Prostate gland (tissue), 2 donors: ENCODE measurements at regions not wholly inside any gene's neighbourhood (a gene's known extent, or its start where the extent isn't known, plus 50 kb on each side); places are given as distances from the start of the nearest gene placed in this dataset.

ENCODE experiments used
- DNase-seq: peaks from one replicate; pipeline ENCODE4 v3.0.0-alpha.2; 2019; ENCODE audit warnings: low spot score
- H3K27ac ChIP-seq, 2 donors: fragments of 200-600 bp; sonication (generic); 2 replicates each; pipeline ENCODE4 v1.5.1; 2017 to 2019
- H3K27me3 ChIP-seq: fragments of 200-600 bp; sonication (generic); replicated peaks from 2 replicates; pipeline ENCODE4 v1.5.1; 2019; ENCODE audit not compliant: insufficient read depth
- H3K36me3 ChIP-seq, 2 donors: fragments of 200-600 bp; sonication (generic); 1 replicate in 1 of 2; 2 replicates in 1 of 2; pipeline versions ENCODE4 v1.5.1 to v1.8.1; 2017 to 2019
- H3K4me1 ChIP-seq: fragments of 200-600 bp; sonication (generic); replicated peaks from 2 replicates; pipeline ENCODE4 v1.5.1; 2019
- H3K4me3 ChIP-seq, 2 donors: fragments of 200-600 bp; sonication (generic); 2 replicates each; pipeline ENCODE4 v1.5.1; 2017 to 2019
- H3K9me3 ChIP-seq: fragments of 200-600 bp; sonication (generic); 2 replicates; pipeline ENCODE4 v1.5.1; 2017
- CTCF ChIP-seq, 4 experiments: fragments of 200-600 bp in 2 of 4; fragments of 450-650 bp in 2 of 4; sonication (generic) in 2 of 4; IDR thresholded peaks; 1 replicate in 3 of 4; 2 replicates in 1 of 4; pipeline ENCODE4 v1.5.1; 2016 to 2019; ENCODE audit warnings: antibody characterized with exemption in 4 of 4, mild to moderate bottlenecking in 2 of 4, moderate library complexity in 2 of 4
- POLR2A ChIP-seq: fragments of 450-650 bp; IDR thresholded peaks from one replicate; pipeline ENCODE4 v1.6.1; 2016; ENCODE audit warnings: antibody characterized with exemption, mild to moderate bottlenecking
- POLR2AphosphoS5 ChIP-seq: sonication (generic); formaldehyde crosslinking; IDR thresholded peaks from one replicate; pipeline ENCODE4 v1.6.1; 2017; ENCODE audit warnings: antibody characterized with exemption
- WGBS: methylation state at CpG from one replicate; pipeline ENCODE4 v1.1.5; 2018; 5-methylcytosine and 5-hydroxymethylcytosine counted together
- intact Hi-C: fragments of 100-400 bp; cut with DNase I; formaldehyde crosslinking; loops from one replicate; pipeline ENCODE4 v1.14.2; 2022

GRCh38 chr5:69019668-69020375 is 74.0 kb upstream of the SLC30A5 start:
- intact Hi-C loops = no loop called here
- WGBS = 75% methylated on average over 6 of the region's 6 CpGs

DNA sequence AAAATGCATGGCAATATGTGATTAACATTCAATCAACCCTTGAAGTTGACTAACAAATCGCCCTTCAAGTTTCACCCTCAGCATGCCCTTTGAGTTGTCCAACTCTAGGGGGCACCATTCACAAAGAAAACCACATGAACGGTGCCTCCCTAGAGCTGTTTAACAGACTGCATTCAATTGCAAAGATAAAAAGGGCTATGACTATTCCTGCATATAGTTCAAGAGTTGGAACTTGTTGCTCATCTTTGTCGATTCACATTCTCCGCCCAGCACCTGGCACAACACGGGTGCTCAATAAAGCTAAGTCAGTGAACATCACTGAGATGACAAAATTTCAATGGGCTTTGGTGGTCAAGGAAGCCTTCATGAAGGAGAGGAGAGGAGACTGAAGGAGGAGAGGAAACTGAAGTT is 69.6 kb upstream of the SLC30A5 start:
- Histone ChIP-seq H3K27ac (no peak overlapping the region), H3K4me3 (no peak overlapping the region), H3K4me1 (no peaks in the 10 kb centered on the region), H3K27me3 (no peaks in the 10 kb centered on the region), H3K36me3 (no peaks in the 10 kb centered on the region), H3K9me3 (no peaks in the 10 kb centered on the region)
- 69% methylated on average over 5 of the region's 5 CpGs for WGBS
- DNase-seq = no peak
- no peak for TF ChIP-seq POLR2AphosphoS5
- no peak for TF ChIP-seq POLR2A
- TF ChIP-seq CTCF (IDR thresholded peaks at IDR 0.05) = peak in 3 of 4 experiments; percentile 16 to 34 (median 20)
- intact Hi-C loops = no loop called here

More at GRCh38 chr5:69019668-69020375, 74.0 kb upstream of the SLC30A5 start:
- Histone ChIP-seq H3K36me3 (no peaks in the 10 kb centered on the region), H3K9me3 (no peaks in the 10 kb centered on the region), H3K27ac (no peak overlapping the region), H3K27me3 (no peaks in the 10 kb centered on the region), H3K4me3 (no peak overlapping the region), H3K4me1 (no peaks in the 10 kb centered on the region)
- DNase-seq = no peak
- TF ChIP-seq POLR2A (no peak), POLR2AphosphoS5 (no peak), CTCF (IDR thresholded peaks at IDR 0.05) (no peak)

GRCh38 chr5:69029292-69029691 is 64.5 kb upstream of the SLC30A5 start:
- WGBS = 59% methylated on average over 1 of the region's 1 CpG
- TF ChIP-seq CTCF (IDR thresholded peaks at IDR 0.05) (no peak), POLR2AphosphoS5 (no peak), POLR2A (no peak)
- intact Hi-C loops = no loop called here
- Histone ChIP-seq H3K4me3 (no peak overlapping the region), H3K4me1 (no peaks in the 10 kb centered on the region), H3K9me3 (no peaks in the 10 kb centered on the region), H3K27me3 (no peaks in the 10 kb centered on the region), H3K36me3 (no peaks in the 10 kb centered on the region), H3K27ac (no peak overlapping the region)
- DNase-seq = no peak

- Histone ChIP-seq H3K4me1 (no peaks in the 10 kb centered on the region), H3K4me3 (no peak overlapping the region), H3K36me3 (no peaks in the 10 kb centered on the region), H3K27me3 (no peaks in the 10 kb centered on the region), H3K9me3 (no peaks in the 10 kb centered on the region), H3K27ac (no peak overlapping the region)
- intact Hi-C loops = no loop called here
- 37% methylated on average over 5 of the region's 5 CpGs for WGBS
- TF ChIP-seq POLR2AphosphoS5 (no peak), POLR2A (no peak), CTCF (IDR thresholded peaks at IDR 0.05) (no peak)
- DNase-seq = no peak
These were observed 63.3 kb upstream of the SLC30A5 start for GRCh38 chr5:69030358-69031062.

DNA sequence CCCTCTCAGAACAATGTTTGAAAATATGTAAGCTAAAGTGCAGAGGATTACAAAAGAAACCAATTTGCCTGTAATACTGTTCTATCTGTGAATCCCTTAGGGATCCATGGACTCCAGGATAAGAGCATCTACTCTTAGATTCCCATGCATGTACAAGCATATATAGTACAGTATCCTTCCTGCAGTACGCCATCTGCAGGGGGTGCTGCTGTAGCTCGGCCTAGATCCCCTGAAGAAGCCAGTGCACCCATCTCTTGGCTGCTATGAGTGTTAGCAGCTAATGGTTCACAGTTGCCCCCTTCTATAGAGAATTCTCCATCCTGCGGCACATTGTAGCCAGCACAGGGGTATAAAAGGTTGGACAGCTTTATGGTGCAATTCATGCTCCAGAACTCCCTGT is 61.8 kb upstream of the SLC30A5 start:
- Histone ChIP-seq H3K9me3 (no peaks in the 10 kb centered on the region), H3K4me1 (no peaks in the 10 kb centered on the region), H3K36me3 (no peaks in the 10 kb centered on the region), H3K27me3 (no peaks in the 10 kb centered on the region), H3K4me3 (no peak overlapping the region), H3K27ac (no peak overlapping the region)
- intact Hi-C loops = no loop called here
- 98% methylated on average over 3 of the region's 3 CpGs for WGBS
- TF ChIP-seq CTCF (IDR thresholded peaks at IDR 0.05) (no peak), POLR2A (no peak), POLR2AphosphoS5 (no peak)
- no peak for DNase-seq
